DOHH2 (cell line): ENCODE measurements at regions not wholly inside any gene's neighbourhood (a gene's known extent, or its start where the extent isn't known, plus 50 kb on each side); places are given as distances from the start of the nearest gene placed in this dataset.

Experiments
- H3F3A ChIP-seq: fragments of 200-600 bp; sonication (generic), shearing (Covaris generic); 2 replicates; pipeline ENCODE4 v1.6.0; 2016; ENCODE audit warnings: antibody characterized with exemption, mild to moderate bottlenecking; ENCODE audit not compliant: control insufficient read depth, insufficient read depth
- H3K27ac ChIP-seq: fragments of 200-600 bp; sonication (generic); 2 replicates; pipeline ENCODE4 v1.5.1; 2014; ENCODE audit warnings: low read depth, mild to moderate bottlenecking, low read length, moderate library complexity
- H3K27me3 ChIP-seq: fragments of 200-600 bp; sonication (generic); 2 replicates; pipeline ENCODE4 v1.6.1; 2014; ENCODE audit warnings: mild to moderate bottlenecking, low read length, mixed read lengths; ENCODE audit not compliant: control insufficient read depth
- H3K36me3 ChIP-seq: fragments of 200-600 bp; sonication (generic); 2 replicates; pipeline ENCODE4 v1.6.1; 2014; ENCODE audit warnings: mild to moderate bottlenecking, low read length, moderate library complexity, mixed read lengths; ENCODE audit not compliant: control insufficient read depth
- H3K4me1 ChIP-seq: fragments of 200-600 bp; sonication (generic); 2 replicates; pipeline ENCODE4 v1.6.1; 2014; ENCODE audit warnings: mild to moderate bottlenecking, low read length, mixed read lengths; ENCODE audit not compliant: control insufficient read depth
- H3K4me2 ChIP-seq: fragments of 200-600 bp; sonication (generic); 2 replicates; pipeline ENCODE4 v1.6.0; 2014; ENCODE audit warnings: mild to moderate bottlenecking, low read length, moderate library complexity
- H3K4me3 ChIP-seq: fragments of 200-600 bp; sonication (generic); 2 replicates; pipeline ENCODE4 v1.5.1; 2014; ENCODE audit warnings: mild to moderate bottlenecking, low read length, mixed read lengths
- H3K79me2 ChIP-seq: fragments of 200-600 bp; sonication (generic); 2 replicates; pipeline ENCODE4 v1.6.1; 2014; ENCODE audit warnings: mild to moderate bottlenecking, low read length, mixed read lengths; ENCODE audit not compliant: control insufficient read depth
- H3K9me2 ChIP-seq: fragments of 200-600 bp; sonication (generic); replicated peaks from 2 replicates; pipeline ENCODE4 v1.6.1; 2014; ENCODE audit warnings: mild to moderate bottlenecking, low read length, mixed read lengths; ENCODE audit not compliant: control insufficient read depth
- H3K9me3 ChIP-seq: fragments of 200-600 bp; sonication (generic); 2 replicates; pipeline ENCODE4 v1.6.1; 2014; ENCODE audit warnings: antibody characterized with exemption, low read length, mixed read lengths; ENCODE audit not compliant: control insufficient read depth, insufficient read depth
- H4K20me1 ChIP-seq: fragments of 200-600 bp; sonication (generic); 2 replicates; pipeline ENCODE4 v1.6.0; 2014; ENCODE audit warnings: low read depth, mild to moderate bottlenecking, antibody characterized with exemption, low read length, moderate library complexity; ENCODE audit not compliant: control insufficient read depth, insufficient read depth
- CTCF ChIP-seq: fragments of 200-600 bp; sonication (generic); IDR thresholded peaks from one replicate; pipeline ENCODE4 v1.5.1; 2014; ENCODE audit warnings: antibody characterized with exemption, mild to moderate bottlenecking, low read depth, low read length; ENCODE audit not compliant: poor library complexity, severe bottlenecking
- EZH2phosphoT487 ChIP-seq: fragments of 200-600 bp; sonication (generic); IDR thresholded peaks from 2 replicates; pipeline ENCODE4 v1.6.1; 2017; ENCODE audit warnings: borderline replicate concordance, mild to moderate bottlenecking, antibody characterized with exemption, low read length, moderate library complexity, mixed read lengths

GRCh38 chrX:17299206-17299605 is 75.8 kb upstream of the NHS start:
- Histone ChIP-seq H3K9me2 (no peaks in the 10 kb centered on the region), H3K79me2 (no peaks in the 10 kb centered on the region), H3F3A (no peaks in the 10 kb centered on the region), H3K27me3 (no peaks in the 10 kb centered on the region), H3K4me1 (peaks cover 4% of the 10 kb centered on the region; the same call in 1 of the 2 replicates), H3K27ac (no peak overlapping the region), H4K20me1 (no peaks in the 10 kb centered on the region), H3K9me3 (no peaks in the 10 kb centered on the region), H3K4me3 (no peak overlapping the region), H3K4me2 (no peak overlapping the region), H3K36me3 (no peaks in the 10 kb centered on the region)
- TF ChIP-seq EZH2phosphoT487 (no peak), CTCF (no peak)

GRCh38 chrX:17323397-17323796 is 51.6 kb upstream of the NHS start:
- Histone ChIP-seq H3K4me1 (no peaks in the 10 kb centered on the region), H3F3A (no peaks in the 10 kb centered on the region), H3K79me2 (no peaks in the 10 kb centered on the region), H3K9me2 (no peaks in the 10 kb centered on the region), H3K36me3 (no peaks in the 10 kb centered on the region), H4K20me1 (no peaks in the 10 kb centered on the region), H3K27me3 (no peaks in the 10 kb centered on the region), H3K4me2 (no peak overlapping the region), H3K9me3 (no peaks in the 10 kb centered on the region), H3K27ac (no peak overlapping the region), H3K4me3 (no peak overlapping the region)
- TF ChIP-seq EZH2phosphoT487 (no peak), CTCF (no peak)
